Parathyroid adenoma (tissue), 2 donors: ENCODE measurements at regions not wholly inside any gene's neighbourhood (a gene's known extent, or its start where the extent isn't known, plus 50 kb on each side); places are given as distances from the start of the nearest gene placed in this dataset.

Experiments used
- H2AFZ ChIP-seq: fragments of 300-600 bp; sonication (generic); one replicate; pipeline ENCODE4 v1.7.0; 2017; ENCODE audit warnings: antibody characterized with exemption, mild to moderate bottlenecking
- H3K27ac ChIP-seq: fragments of 300-600 bp; sonication (generic); one replicate; pipeline ENCODE4 v1.7.0; 2017
- H3K27me3 ChIP-seq: fragments of 300-600 bp; sonication (generic); one replicate; pipeline ENCODE4 v1.7.0; 2017; ENCODE audit warnings: low read length; ENCODE audit not compliant: control insufficient read depth, insufficient read depth
- H3K36me3 ChIP-seq: fragments of 300-600 bp; sonication (generic); one replicate; pipeline ENCODE4 v1.7.0; 2017; ENCODE audit warnings: low read length; ENCODE audit not compliant: control insufficient read depth, insufficient read depth
- H3K4me1 ChIP-seq: fragments of 300-600 bp; sonication (generic); one replicate; pipeline ENCODE4 v1.7.0; 2017; ENCODE audit warnings: control low read depth
- H3K4me2 ChIP-seq: fragments of 300-600 bp; sonication (generic); one replicate; pipeline ENCODE4 v1.7.0; 2017; ENCODE audit warnings: low read length
- H3K4me3 ChIP-seq: fragments of 300-600 bp; sonication (generic); one replicate; pipeline ENCODE4 v1.7.0; 2017; ENCODE audit warnings: low read depth, low read length
- H3K79me2 ChIP-seq: fragments of 300-600 bp; sonication (generic); one replicate; pipeline ENCODE4 v1.7.0; 2017; ENCODE audit warnings: control low read depth
- H3K9ac ChIP-seq: fragments of 300-600 bp; sonication (generic); one replicate; pipeline ENCODE4 v1.7.0; 2017; ENCODE audit warnings: mild to moderate bottlenecking
- H3K9me3 ChIP-seq: fragments of 300-600 bp; sonication (generic); one replicate; pipeline ENCODE4 v1.7.0; 2017; ENCODE audit warnings: low read length; ENCODE audit not compliant: control insufficient read depth
- TF ChIP-seq, protein P1 (sequence below): fragments of 300-600 bp; sonication (generic); IDR thresholded peaks from one replicate; pipeline ENCODE4 v1.7.0; 2017; ENCODE audit warnings: antibody characterized with exemption, mild to moderate bottlenecking
- donor health status: primary hyperparathyroidism.

GRCh38 chr15:87142096-87142495, 1062.4 kb downstream of the AGBL1 start:
- H2AFZ ChIP-seq: no peak overlapping the region
- H3K4me2 ChIP-seq: no peak overlapping the region
- TF ChIP-seq, protein P1, sequence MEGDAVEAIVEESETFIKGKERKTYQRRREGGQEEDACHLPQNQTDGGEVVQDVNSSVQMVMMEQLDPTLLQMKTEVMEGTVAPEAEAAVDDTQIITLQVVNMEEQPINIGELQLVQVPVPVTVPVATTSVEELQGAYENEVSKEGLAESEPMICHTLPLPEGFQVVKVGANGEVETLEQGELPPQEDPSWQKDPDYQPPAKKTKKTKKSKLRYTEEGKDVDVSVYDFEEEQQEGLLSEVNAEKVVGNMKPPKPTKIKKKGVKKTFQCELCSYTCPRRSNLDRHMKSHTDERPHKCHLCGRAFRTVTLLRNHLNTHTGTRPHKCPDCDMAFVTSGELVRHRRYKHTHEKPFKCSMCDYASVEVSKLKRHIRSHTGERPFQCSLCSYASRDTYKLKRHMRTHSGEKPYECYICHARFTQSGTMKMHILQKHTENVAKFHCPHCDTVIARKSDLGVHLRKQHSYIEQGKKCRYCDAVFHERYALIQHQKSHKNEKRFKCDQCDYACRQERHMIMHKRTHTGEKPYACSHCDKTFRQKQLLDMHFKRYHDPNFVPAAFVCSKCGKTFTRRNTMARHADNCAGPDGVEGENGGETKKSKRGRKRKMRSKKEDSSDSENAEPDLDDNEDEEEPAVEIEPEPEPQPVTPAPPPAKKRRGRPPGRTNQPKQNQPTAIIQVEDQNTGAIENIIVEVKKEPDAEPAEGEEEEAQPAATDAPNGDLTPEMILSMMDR: no peak
- H3K36me3 ChIP-seq: no peaks in the 10 kb centered on the region
- no peaks in the 10 kb centered on the region for H3K79me2 ChIP-seq
- H3K27me3 ChIP-seq: no peaks in the 10 kb centered on the region
- no peak overlapping the region for H3K4me3 ChIP-seq
- no peaks in the 10 kb centered on the region for H3K9me3 ChIP-seq
- H3K9ac ChIP-seq: no peak overlapping the region
- no peak overlapping the region for H3K27ac ChIP-seq
- H3K4me1 ChIP-seq: no peaks in the 10 kb centered on the region

GRCh38 chr15:87135109-87135508, 1055.4 kb downstream of the AGBL1 start:
- H3K27me3 ChIP-seq: no peaks in the 10 kb centered on the region
- no peak overlapping the region for H3K4me2 ChIP-seq
- H3K9ac ChIP-seq: no peak overlapping the region
- TF ChIP-seq, protein P1: no peak
- H3K27ac ChIP-seq: no peak overlapping the region
- no peaks in the 10 kb centered on the region for H3K9me3 ChIP-seq
- H3K4me3 ChIP-seq: no peak overlapping the region
- H2AFZ ChIP-seq: no peak overlapping the region
- H3K79me2 ChIP-seq: no peaks in the 10 kb centered on the region
- H3K4me1 ChIP-seq: no peaks in the 10 kb centered on the region
- H3K36me3 ChIP-seq: no peaks in the 10 kb centered on the region

- H3K79me2 ChIP-seq: no peaks in the 10 kb centered on the region
Observed at GRCh38 chr15:87133704-87134103, 1054.0 kb downstream of the AGBL1 start.

GRCh38 chr15:87131067-87131466, 1051.4 kb downstream of the AGBL1 start:
- Histone ChIP-seq H3K4me1 (no peaks in the 10 kb centered on the region), H2AFZ (no peak overlapping the region), H3K4me3 (no peak overlapping the region), H3K27ac (no peak overlapping the region), H3K9me3 (no peaks in the 10 kb centered on the region), H3K27me3 (no peaks in the 10 kb centered on the region), H3K79me2 (no peaks in the 10 kb centered on the region), H3K36me3 (no peaks in the 10 kb centered on the region), H3K4me2 (no peak overlapping the region), H3K9ac (no peak overlapping the region)
- TF ChIP-seq, protein P1: no peak

More at GRCh38 chr15:87133704-87134103, 1054.0 kb downstream of the AGBL1 start:
- Histone ChIP-seq H3K9me3 (no peaks in the 10 kb centered on the region), H2AFZ (no peak overlapping the region), H3K4me2 (no peak overlapping the region), H3K27me3 (no peaks in the 10 kb centered on the region), H3K4me3 (no peak overlapping the region), H3K36me3 (no peaks in the 10 kb centered on the region), H3K9ac (no peak overlapping the region), H3K27ac (no peak overlapping the region), H3K4me1 (no peaks in the 10 kb centered on the region)
- TF ChIP-seq, protein P1: no peak

GRCh38 chr15:87129916-87130315, 1050.2 kb downstream of the AGBL1 start:
- Histone ChIP-seq H3K4me2 (no peak overlapping the region), H3K27ac (no peak overlapping the region), H2AFZ (no peak overlapping the region), H3K36me3 (no peaks in the 10 kb centered on the region), H3K9ac (no peak overlapping the region), H3K79me2 (no peaks in the 10 kb centered on the region), H3K27me3 (no peaks in the 10 kb centered on the region), H3K4me1 (no peaks in the 10 kb centered on the region), H3K9me3 (no peaks in the 10 kb centered on the region), H3K4me3 (no peak overlapping the region)
- TF ChIP-seq, protein P1: no peak
